HG03025 (cell line): ENCODE measurements at regions not wholly inside any gene's neighbourhood (a gene's known extent, or its start where the extent isn't known, plus 50 kb on each side); places are given as distances from the start of the nearest gene placed in this dataset.

Experiments
- ATAC-seq: cut with Tn5 transposase; IDR thresholded peaks from one replicate; pipeline ENCODE4 v1.9.1; 2021; ENCODE audit warnings: mild to moderate bottlenecking, moderate library complexity; ENCODE audit not compliant: unreplicated experiment, low FRiP score

DNA sequence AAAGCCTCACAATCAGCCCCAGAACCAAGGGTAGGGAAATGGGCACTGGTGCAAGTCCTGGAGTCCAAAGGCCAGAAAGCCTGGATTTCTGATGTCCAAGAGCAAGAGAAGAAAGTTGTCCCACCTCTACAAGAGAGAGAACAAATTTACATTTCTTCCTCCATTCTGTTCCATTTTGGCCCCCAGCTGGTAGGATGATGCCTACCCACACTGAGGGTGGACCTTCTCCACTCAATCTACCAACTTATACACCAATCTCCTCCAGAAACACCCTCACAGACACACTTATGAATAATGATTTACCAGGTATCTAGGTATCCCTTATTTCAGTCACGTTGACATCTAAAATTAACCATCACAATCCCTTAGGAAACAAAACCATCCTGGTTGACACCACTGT, 367.8 kb upstream of the GRIA3 start:
- no peak for ATAC-seq

- ATAC-seq = no peak
These were observed 366.6 kb upstream of the GRIA3 start for GRCh38 chrX:122817321-122817955.

- ATAC-seq = no peak
These were observed 366.0 kb upstream of the GRIA3 start for GRCh38 chrX:122818068-122818467.

DNA sequence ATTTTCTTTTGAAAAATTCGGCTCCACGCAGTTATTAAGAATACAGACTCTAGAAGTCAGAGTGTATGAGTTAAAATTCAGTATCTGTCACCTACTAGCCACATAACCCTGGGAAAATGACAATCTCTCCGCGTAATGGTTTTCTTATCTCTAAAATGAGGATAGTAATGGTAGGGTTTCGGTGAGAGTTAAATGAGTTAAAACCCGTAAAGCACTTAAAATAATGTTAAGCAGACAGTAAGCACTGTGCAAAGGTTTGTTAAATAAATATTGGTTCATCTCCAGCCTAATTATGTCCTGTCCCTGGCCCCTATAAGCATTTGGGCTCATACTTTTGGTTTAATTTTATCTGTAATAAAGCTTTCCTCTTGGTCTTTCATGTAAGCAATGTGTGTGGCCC, 350.8 kb upstream of the GRIA3 start:
- no peak for ATAC-seq

DNA sequence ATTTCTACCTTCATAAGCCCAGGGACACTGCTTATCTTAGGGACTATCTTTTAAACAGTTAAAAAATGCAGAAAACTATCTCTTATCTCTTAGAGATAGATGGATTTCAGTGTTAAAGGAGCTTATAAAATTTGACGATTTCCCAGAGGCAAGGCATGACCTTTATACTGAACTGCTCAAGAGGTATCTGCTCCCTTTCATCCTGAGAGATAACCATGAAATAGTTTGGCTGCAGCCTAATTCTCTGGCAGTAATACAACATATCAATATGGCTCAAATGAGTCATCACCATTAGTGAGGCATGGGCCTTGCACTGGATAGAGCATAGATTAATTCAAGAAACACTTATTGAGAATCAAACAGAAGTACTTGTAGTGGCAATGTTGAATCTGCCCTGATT, 348.2 kb upstream of the GRIA3 start:
- ATAC-seq = no peak

- ATAC-seq = no peak
These were observed 333.8 kb upstream of the GRIA3 start for GRCh38 chrX:122850326-122850725.

- no peak for ATAC-seq
These were observed 327.9 kb upstream of the GRIA3 start for GRCh38 chrX:122856205-122856604.

DNA sequence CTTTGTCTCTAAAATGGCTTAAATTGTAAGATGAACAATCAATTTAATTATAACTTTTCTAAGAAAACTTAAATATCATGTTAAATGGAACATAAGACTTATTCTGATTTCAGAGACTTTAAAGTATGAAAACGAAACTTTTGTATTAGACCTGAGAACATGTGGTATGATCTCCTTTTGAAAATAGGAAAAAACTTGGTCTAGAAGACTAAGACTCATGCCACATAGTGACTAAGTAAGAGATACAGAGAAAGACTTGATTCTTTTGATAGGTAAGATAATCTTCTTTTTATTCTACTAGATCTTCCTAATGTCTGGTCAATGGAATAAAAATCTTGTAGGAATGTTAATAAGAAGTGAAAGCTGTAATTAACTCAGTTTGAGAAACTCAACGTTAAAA, 326.3 kb upstream of the GRIA3 start:
- no peak for ATAC-seq

DNA sequence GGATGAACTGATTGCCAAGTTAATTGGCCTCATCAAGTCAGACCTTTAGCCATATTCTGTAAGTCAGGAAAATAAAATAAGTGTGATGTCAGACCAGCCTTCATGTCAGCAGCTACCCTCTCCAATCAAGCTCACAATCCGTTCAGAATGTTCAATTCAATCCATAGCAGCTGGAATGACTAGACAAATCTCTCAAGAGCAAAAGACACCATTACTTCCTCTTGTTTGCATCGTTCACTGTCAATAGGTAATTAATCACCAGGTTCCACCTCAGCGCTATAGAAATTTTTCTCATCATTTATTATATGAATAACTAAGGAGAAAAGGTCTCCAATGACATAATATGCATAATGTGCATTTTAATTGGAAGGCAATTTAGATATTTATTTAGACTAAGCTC, 321.0 kb upstream of the GRIA3 start:
- no peak for ATAC-seq

DNA sequence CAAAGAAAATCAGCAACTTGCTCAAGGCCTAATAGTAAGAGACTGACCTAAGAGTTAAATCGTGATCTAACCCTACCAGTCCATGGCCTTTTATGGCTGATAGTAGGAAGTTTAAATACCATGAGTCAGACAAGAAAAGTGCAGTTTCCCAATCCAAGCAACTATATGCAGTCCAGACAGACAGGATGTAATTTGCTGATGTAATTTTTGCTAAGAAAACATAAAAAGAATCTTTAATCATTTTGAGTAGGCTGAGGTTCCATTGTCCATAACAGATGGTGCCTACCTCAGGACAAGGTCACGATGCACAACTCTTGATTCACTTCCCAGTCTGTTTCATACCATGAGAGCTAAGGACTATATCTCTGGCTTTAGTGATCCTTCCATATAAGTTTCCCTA, 317.5 kb upstream of the GRIA3 start:
- ATAC-seq = no peak

DNA sequence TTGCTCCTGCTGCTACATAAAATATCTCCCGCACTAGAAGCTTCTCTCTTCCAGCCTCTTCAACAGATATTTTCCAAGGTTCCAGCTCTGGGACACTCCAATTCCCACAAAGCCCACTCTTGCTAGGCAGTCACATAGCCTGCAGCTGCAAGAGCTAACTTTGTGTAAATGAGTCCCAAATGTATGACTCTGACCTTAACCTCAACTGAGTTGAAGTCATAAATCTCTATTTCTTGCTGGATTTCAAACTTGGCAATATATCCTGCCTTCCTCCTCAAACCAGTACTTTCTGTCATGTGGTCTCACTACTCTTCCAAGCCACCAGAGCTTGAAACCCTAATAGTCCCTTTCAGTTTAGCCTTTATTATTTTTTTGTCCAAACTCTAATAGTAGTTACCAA, 315.4 kb upstream of the GRIA3 start:
- ATAC-seq = no peak

DNA sequence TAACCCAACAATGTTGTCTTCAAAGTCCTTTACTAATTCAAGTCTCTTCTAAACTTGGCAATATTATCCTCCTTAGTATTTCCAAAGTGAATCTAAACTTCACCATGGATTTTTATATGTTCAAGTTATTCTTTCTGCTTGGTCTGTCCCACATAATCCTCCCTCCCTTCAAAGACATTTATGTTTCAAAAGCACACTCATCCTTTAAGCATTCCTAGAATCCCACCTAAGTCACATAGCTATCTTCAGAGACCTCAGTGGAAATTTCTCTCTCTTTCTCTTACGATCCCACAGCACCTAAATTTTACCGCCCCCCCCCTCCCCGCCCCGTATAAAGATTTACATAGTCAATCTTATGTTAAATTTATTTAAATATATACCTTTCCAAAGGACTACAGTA, 314.9 kb upstream of the GRIA3 start:
- ATAC-seq = no peak

DNA sequence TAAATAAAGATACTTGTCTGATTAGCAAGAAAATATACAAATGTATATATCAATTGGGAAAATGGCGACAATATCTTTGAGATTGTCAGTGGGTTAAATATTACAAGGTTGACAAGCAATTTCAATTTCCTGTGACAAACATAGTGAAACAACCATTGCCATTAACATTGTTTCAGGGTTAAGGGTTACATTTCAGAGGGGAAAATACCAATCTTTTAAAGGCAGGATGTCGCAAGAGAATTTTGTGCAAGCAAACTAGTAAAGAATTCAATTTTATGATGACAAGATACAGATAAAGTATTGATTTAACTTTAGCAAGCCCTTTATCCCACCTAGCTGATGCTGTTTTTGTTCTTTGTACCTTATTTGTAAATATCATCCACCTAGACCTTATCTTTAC, 305.8 kb upstream of the GRIA3 start:
- ATAC-seq = no peak

DNA sequence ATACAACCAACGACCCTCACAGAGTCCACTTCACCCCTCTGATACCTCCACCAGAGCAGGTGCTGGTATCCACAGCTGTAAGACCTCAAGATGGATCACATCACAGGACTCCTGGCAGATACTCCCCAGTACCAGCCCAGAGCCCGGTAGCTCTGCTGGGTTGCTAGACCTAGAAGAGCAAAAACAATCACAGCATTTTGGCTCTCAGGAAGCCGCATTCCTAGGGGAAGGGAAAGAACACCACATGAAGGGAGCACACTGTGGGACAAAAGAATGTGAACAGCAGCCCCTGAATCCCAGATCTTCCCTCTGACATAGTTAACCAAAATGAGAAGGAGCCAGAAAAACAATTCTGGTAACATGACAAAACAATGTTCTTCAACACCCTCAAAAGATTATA, 303.1 kb upstream of the GRIA3 start:
- no peak for ATAC-seq

- ATAC-seq = no peak
These were observed 293.3 kb upstream of the GRIA3 start for GRCh38 chrX:122890729-122891128.

- no peak for ATAC-seq
These were observed 277.4 kb upstream of the GRIA3 start for GRCh38 chrX:122906726-122907125.

DNA sequence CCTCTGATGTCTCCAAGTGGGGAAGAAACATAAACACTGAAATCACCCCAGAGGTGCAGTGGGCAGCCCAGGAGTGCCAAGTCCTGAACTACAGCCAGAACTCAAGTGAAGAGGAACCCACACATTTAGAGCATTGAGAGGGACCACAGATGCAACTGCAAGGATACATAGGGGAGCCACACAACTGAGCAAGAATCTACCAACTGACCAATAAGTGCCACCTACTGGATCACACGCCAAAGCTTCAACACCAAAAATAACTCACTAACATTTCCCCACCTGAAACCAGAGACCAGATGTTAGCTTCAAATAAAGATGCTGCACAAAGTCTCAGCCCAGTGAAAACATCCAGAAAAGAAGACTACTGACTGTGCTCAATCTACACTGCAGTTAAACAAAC, 276.7 kb upstream of the GRIA3 start:
- ATAC-seq = no peak

- no peak for ATAC-seq
These were observed 273.4 kb upstream of the GRIA3 start for GRCh38 chrX:122910697-122911096.

DNA sequence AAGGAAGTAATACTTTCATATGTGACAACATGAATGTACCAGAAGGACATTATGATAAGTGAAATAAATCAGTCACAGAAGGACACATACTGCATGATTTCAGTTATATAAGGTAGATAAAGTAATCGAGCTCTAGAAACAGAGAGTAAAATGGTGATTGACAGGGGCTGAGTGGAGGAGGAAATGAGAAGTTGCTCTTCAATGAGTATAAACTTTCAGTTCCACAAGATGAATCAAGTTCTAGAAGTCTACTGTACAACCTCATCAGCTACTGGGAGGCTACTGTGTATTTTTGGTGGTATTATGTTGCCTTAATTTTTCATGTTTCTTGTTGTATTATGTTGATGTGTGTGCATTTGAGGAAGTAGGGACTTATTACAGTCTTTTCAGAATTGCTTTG, 270.9 kb upstream of the GRIA3 start:
- no peak for ATAC-seq

GRCh38 chrX:122913764-122914163, 270.3 kb upstream of the GRIA3 start:
- no peak for ATAC-seq

- ATAC-seq = no peak
These were observed 269.8 kb upstream of the GRIA3 start for GRCh38 chrX:122914256-122914655.

DNA sequence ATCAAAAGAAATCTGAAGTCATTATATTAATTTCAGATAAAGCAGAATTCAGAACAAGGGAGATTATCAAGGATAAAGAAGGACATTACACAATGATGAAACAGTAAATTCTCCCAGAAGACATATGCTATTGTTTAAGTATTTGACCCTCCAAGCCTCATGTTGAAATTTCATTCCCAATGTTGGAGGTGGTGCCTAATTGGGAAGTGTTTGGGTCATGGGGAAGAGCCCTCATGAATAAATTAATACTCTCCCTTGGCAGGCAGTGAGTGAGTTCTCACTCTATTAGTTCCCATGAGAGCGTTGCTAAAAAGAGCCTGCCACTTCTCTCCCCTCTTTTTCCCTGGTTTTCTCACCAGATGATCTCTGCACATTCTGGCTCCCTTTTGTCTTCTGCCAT, 249.9 kb upstream of the GRIA3 start:
- ATAC-seq = no peak

GRCh38 chrX:122940199-122940598, 243.9 kb upstream of the GRIA3 start:
- no peak for ATAC-seq
